ENCODE measurements at regions not wholly inside any gene's neighbourhood (a gene's known extent, or its start where the extent isn't known, plus 50 kb on each side); places are given as distances from the start of the nearest gene placed in this dataset.

- TF ChIP-seq EZH2 (IDR thresholded peaks at IDR 0.05; ENCODE audit: low read depth): no peak
- no peak for TF ChIP-seq CTCF (conservative IDR thresholded peaks at IDR 0.05)
Measured at GRCh38 chr10:78867555-78867939, 201.2 kb upstream of the ZMIZ1 start.

Data from PC-9 (cell line).